Panc1 (cell line): ENCODE measurements at regions not wholly inside any gene's neighbourhood (a gene's known extent, or its start where the extent isn't known, plus 50 kb on each side); places are given as distances from the start of the nearest gene placed in this dataset.

ENCODE experiments used
- ATAC-seq: fragments of 200-7000 bp; cut with Tn5 transposase; 2 replicates; pipeline ENCODE4 v1.9.1; 2020; ENCODE audit warnings: mild to moderate bottlenecking, moderate library complexity
- BruUV-seq: library from RNA; stranded (reverse); fragments of 400-500 nt; replicated peaks from 2 replicates; lab custom pipeline; 2021; lab: Mats Ljungman, UMichigan
- CTCF ChIA-PET: fragments of 300-600 bp; sonication (Branson Sonifier 250); formaldehyde crosslinking; loops from one replicate; lab custom pipeline; 2022; ENCODE audit warnings: antibody characterized with exemption; lab: Charles Lee
- POLR2A ChIA-PET: fragments of 300-600 bp; sonication (Branson Sonifier 250); formaldehyde crosslinking; loops from one replicate; lab custom pipeline; 2022; ENCODE audit warnings: antibody characterized with exemption; lab: Charles Lee
- DNase-seq: peaks from one replicate; pipeline ENCODE4 v3.0.0-alpha.2; 2010; ENCODE audit warnings: low read depth, low spot score
- H3K27ac ChIP-seq: 2 replicates; pipeline ENCODE4 v1.5.1; 2011; ENCODE audit warnings: mild to moderate bottlenecking, low read length, inconsistent platforms
- H3K27me3 ChIP-seq: fragments of 200-500 bp; sonication (Bioruptor generic); 2 replicates; pipeline ENCODE4 v1.6.0; 2014; ENCODE audit warnings: low read length, inconsistent platforms; ENCODE audit not compliant: control insufficient read depth, insufficient read depth
- H3K36me3 ChIP-seq: fragments of 200-500 bp; sonication (Bioruptor generic); 2 replicates; pipeline ENCODE4 v1.5.1; 2014; ENCODE audit warnings: inconsistent platforms, mild to moderate bottlenecking, low read length, moderate library complexity; ENCODE audit not compliant: control insufficient read depth, insufficient read depth
- H3K4me1 ChIP-seq: 2 replicates; pipeline ENCODE4 v1.5.1; 2011; ENCODE audit warnings: inconsistent platforms, mild to moderate bottlenecking, low read length, moderate library complexity; ENCODE audit not compliant: control insufficient read depth, insufficient read depth
- H3K4me3 ChIP-seq, 2 experiments: 2 replicates each; pipeline ENCODE4 v1.5.1; 2011 to 2012; ENCODE audit warnings: low read depth in 2 of 2, low read length in 2 of 2, mild to moderate bottlenecking in 2 of 2, inconsistent platforms in 1 of 2, moderate library complexity in 1 of 2
- H3K9me3 ChIP-seq: fragments of 200-500 bp; sonication (Bioruptor generic); 2 replicates; pipeline ENCODE4 v1.5.1; 2014; ENCODE audit warnings: low read depth, mild to moderate bottlenecking, inconsistent platforms, low read length, moderate library complexity; ENCODE audit not compliant: control insufficient read depth, insufficient read depth
- POLR2AphosphoS5 ChIP-seq: IDR thresholded peaks from 2 replicates; pipeline ENCODE4 v1.6.1; 2012; ENCODE audit warnings: mild to moderate bottlenecking, low read depth, low read length, moderate library complexity
- REST ChIP-seq, 2 experiments: IDR thresholded peaks; 2 replicates each; pipeline ENCODE4 v1.6.1; 2011 to 2012; ENCODE audit warnings: low read depth in 2 of 2, control low read depth in 1 of 2, low read length in 1 of 2, mild to moderate bottlenecking in 1 of 2, moderate library complexity in 1 of 2; ENCODE audit not compliant: insufficient read depth in 1 of 2
- SIN3A ChIP-seq: IDR thresholded peaks from 2 replicates; pipeline ENCODE4 v1.6.1; 2012; ENCODE audit warnings: low read depth, mild to moderate bottlenecking, low read length, moderate library complexity, borderline replicate concordance; ENCODE audit not compliant: insufficient read depth
- TCF7L2 ChIP-seq: IDR thresholded peaks from 2 replicates; pipeline ENCODE4 v1.6.1; 2011; ENCODE audit warnings: mild to moderate bottlenecking, low read depth, low read length, inconsistent platforms
- in situ Hi-C: cut with HindIII; loops from 2 replicates; pipeline ENCODE4 v1.10.0; 2016; ENCODE audit warnings: low sequenced_read_pairs, low pct_unique_long_range_greater_than_20kb
- intact Hi-C: fragments of 100-400 bp; cut with micrococcal nuclease; formaldehyde crosslinking; loops from one replicate; pipeline ENCODE4 v1.10.0; 2022; ENCODE audit not compliant: unreplicated experiment
- TF ChIP-seq, protein P1 (sequence below): fragments of 450-650 bp; IDR thresholded peaks from 2 replicates; pipeline ENCODE4 v1.5.1; 2017; ENCODE audit warnings: mild to moderate bottlenecking

GRCh38 chr4:163592212-163592611 lies 97.7 kb downstream of the TMA16 start:
- no peak overlapping the region for H3K4me3 ChIP-seq
- in situ Hi-C loops, result no loop called here
- H3K36me3 ChIP-seq, result no peaks in the 10 kb centered on the region
- no peak overlapping the region for H3K27ac ChIP-seq
- TF ChIP-seq POLR2AphosphoS5 (no peak), SIN3A (no peak), TCF7L2 (no peak), REST (IDR thresholded peaks at IDR 0.05; ENCODE audit: insufficient read depth in 1 of 2, low read depth in 2 of 2, low read length in 1 of 2) (no peak)
- TF ChIP-seq, protein P1, sequence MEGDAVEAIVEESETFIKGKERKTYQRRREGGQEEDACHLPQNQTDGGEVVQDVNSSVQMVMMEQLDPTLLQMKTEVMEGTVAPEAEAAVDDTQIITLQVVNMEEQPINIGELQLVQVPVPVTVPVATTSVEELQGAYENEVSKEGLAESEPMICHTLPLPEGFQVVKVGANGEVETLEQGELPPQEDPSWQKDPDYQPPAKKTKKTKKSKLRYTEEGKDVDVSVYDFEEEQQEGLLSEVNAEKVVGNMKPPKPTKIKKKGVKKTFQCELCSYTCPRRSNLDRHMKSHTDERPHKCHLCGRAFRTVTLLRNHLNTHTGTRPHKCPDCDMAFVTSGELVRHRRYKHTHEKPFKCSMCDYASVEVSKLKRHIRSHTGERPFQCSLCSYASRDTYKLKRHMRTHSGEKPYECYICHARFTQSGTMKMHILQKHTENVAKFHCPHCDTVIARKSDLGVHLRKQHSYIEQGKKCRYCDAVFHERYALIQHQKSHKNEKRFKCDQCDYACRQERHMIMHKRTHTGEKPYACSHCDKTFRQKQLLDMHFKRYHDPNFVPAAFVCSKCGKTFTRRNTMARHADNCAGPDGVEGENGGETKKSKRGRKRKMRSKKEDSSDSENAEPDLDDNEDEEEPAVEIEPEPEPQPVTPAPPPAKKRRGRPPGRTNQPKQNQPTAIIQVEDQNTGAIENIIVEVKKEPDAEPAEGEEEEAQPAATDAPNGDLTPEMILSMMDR, result no peak
- ChIA-PET CTCF (no interaction called here), POLR2A (no interaction called here)
- no peaks in the 10 kb centered on the region for H3K4me1 ChIP-seq
- no peak for ATAC-seq
- DNase-seq, result no peak
- intact Hi-C loops, result no loop called here
- H3K27me3 ChIP-seq, result no peaks in the 10 kb centered on the region
- no peaks in the 10 kb centered on the region for H3K9me3 ChIP-seq
- no TSS peak for BruUV-seq

GRCh38 chr4:163595580-163595979 lies 101.1 kb downstream of the TMA16 start:
- no peak for DNase-seq
- ATAC-seq, result no peak
- Histone ChIP-seq H3K27ac (no peak overlapping the region), H3K27me3 (no peaks in the 10 kb centered on the region), H3K4me3 (no peak overlapping the region), H3K4me1 (no peaks in the 10 kb centered on the region), H3K36me3 (no peaks in the 10 kb centered on the region), H3K9me3 (no peaks in the 10 kb centered on the region)
- TF ChIP-seq TCF7L2 (no peak), REST (IDR thresholded peaks at IDR 0.05; ENCODE audit: insufficient read depth in 1 of 2, low read depth in 2 of 2, low read length in 1 of 2) (no peak), POLR2AphosphoS5 (no peak), SIN3A (no peak)
- TF ChIP-seq, protein P1, result no peak
- ChIA-PET POLR2A (no interaction called here), CTCF (no interaction called here)
- BruUV-seq, result no TSS peak
- intact Hi-C loops, result no loop called here
- in situ Hi-C loops, result no loop called here
